Activated CD8-positive, alpha-beta T cell treated with anti-CD3 and anti-CD28 coated beads, Interleukin-2, amount 10 ng/mL, durations not matched to agents 7 days and 5 days (primary cell): ENCODE measurements at regions not wholly inside any gene's neighbourhood (a gene's known extent, or its start where the extent isn't known, plus 50 kb on each side); places are given as distances from the start of the nearest gene placed in this dataset.

Source experiments
- ATAC-seq: fragments of 150-1000 bp; cut with Tn5 transposase; one replicate; pipeline ENCODE4 v1.10.0; 2021; ENCODE audit warnings: moderate library complexity
- CTCF ChIA-PET: fragments of 350-600 bp; sonication (Branson Sonifier 250); formaldehyde crosslinking; loops from one replicate; lab custom pipeline; 2021; ENCODE audit warnings: antibody characterized with exemption; lab: Charles Lee
- POLR2A ChIA-PET: fragments of 350-600 bp; sonication (Branson Sonifier 250); formaldehyde crosslinking; loops from one replicate; lab custom pipeline; 2021; ENCODE audit warnings: antibody characterized with exemption; lab: Charles Lee
- DNase-seq: peaks from one replicate; pipeline ENCODE4 v3.0.0-alpha.2; 2020
- H3K27ac Mint-ChIP-seq: one replicate; pipeline ENCODE4 v1.8.0; 2021; ENCODE audit warnings: mild to moderate bottlenecking, mixed read lengths
- H3K27me3 Mint-ChIP-seq: one replicate; pipeline ENCODE4 v1.8.0; 2021; ENCODE audit warnings: low read depth, mixed read lengths
- H3K36me3 Mint-ChIP-seq: one replicate; pipeline ENCODE4 v1.8.0; 2021; ENCODE audit warnings: low read depth, mixed read lengths
- H3K4me1 Mint-ChIP-seq: one replicate; pipeline ENCODE4 v1.8.0; 2021; ENCODE audit warnings: low read depth, mixed read lengths
- H3K4me3 Mint-ChIP-seq: one replicate; pipeline ENCODE4 v1.8.0; 2021; ENCODE audit warnings: mild to moderate bottlenecking, mixed read lengths
- H3K9me3 Mint-ChIP-seq: one replicate; pipeline ENCODE4 v1.8.0; 2022; ENCODE audit warnings: mixed read lengths; ENCODE audit not compliant: insufficient read depth

- POLR2A ChIA-PET: no interaction called here
- H3K9me3 Mint-ChIP-seq: no peaks in the 10 kb centered on the region
- H3K4me1 Mint-ChIP-seq: no peaks in the 10 kb centered on the region
- no peak overlapping the region for H3K27ac Mint-ChIP-seq
- DNase-seq (no peak), ATAC-seq (no peak)
- no peak overlapping the region for H3K4me3 Mint-ChIP-seq
- peaks cover 8% of the 10 kb centered on the region for H3K27me3 Mint-ChIP-seq
- CTCF ChIA-PET: interaction anchor here (1.0 to 1.9 kb wide), 2 partner anchors 87 to 251 kb away, joined by 3 to 7 read pairs; no protein-coding TSS in a partner anchor
- no peaks in the 10 kb centered on the region for H3K36me3 Mint-ChIP-seq
Observed at GRCh38 chr21:17674106-17674505, 61.4 kb upstream of the BTG3 start.

GRCh38 chr21:17673261-17674020, 60.7 kb upstream of the BTG3 start:
- no peaks in the 10 kb centered on the region for H3K4me1 Mint-ChIP-seq
- H3K36me3 Mint-ChIP-seq: no peaks in the 10 kb centered on the region
- POLR2A ChIA-PET: no interaction called here
- DNase-seq: no peak
- H3K27ac Mint-ChIP-seq: no peak overlapping the region
- CTCF ChIA-PET: interaction anchor here (1.9 kb wide), 1 partner anchor 251 kb away, joined by 7 read pairs; no protein-coding TSS in a partner anchor
- ATAC-seq: no peak
- H3K27me3 Mint-ChIP-seq: peaks cover 8% of the 10 kb centered on the region
- no peak overlapping the region for H3K4me3 Mint-ChIP-seq
- H3K9me3 Mint-ChIP-seq: no peaks in the 10 kb centered on the region

- ChIA-PET POLR2A (no interaction called here), CTCF (no interaction called here)
- no peak for DNase-seq
- H3K27me3 Mint-ChIP-seq: peaks cover 8% of the 10 kb centered on the region
- no peak for ATAC-seq
- no peak overlapping the region for H3K27ac Mint-ChIP-seq
- no peaks in the 10 kb centered on the region for H3K36me3 Mint-ChIP-seq
- no peaks in the 10 kb centered on the region for H3K4me1 Mint-ChIP-seq
- H3K9me3 Mint-ChIP-seq: no peaks in the 10 kb centered on the region
- H3K4me3 Mint-ChIP-seq: no peak overlapping the region
Observed at GRCh38 chr21:17671733-17672132, 59.0 kb upstream of the BTG3 start.

GRCh38 chr21:17668479-17669140, 55.9 kb upstream of the BTG3 start:
- H3K27me3 Mint-ChIP-seq: peaks cover 6% of the 10 kb centered on the region
- H3K4me1 Mint-ChIP-seq: no peaks in the 10 kb centered on the region
- H3K9me3 Mint-ChIP-seq: no peaks in the 10 kb centered on the region
- H3K36me3 Mint-ChIP-seq: no peaks in the 10 kb centered on the region
- ChIA-PET CTCF (interaction anchor here (2.0 kb wide), 1 partner anchor 256 kb away, joined by 5 read pairs; no protein-coding TSS in a partner anchor), POLR2A (no interaction called here)
- no peak overlapping the region for H3K27ac Mint-ChIP-seq
- no peak overlapping the region for H3K4me3 Mint-ChIP-seq
- ATAC-seq (no peak), DNase-seq (no peak)

- Mint-ChIP-seq H3K9me3 (no peaks in the 10 kb centered on the region), H3K36me3 (no peaks in the 10 kb centered on the region), H3K4me3 (no peak overlapping the region), H3K27ac (no peak overlapping the region), H3K4me1 (no peaks in the 10 kb centered on the region), H3K27me3 (peaks cover 3% of the 10 kb centered on the region)
- POLR2A ChIA-PET: no interaction called here
- CTCF ChIA-PET: interaction anchor here (1.8 kb wide), 1 partner anchor 258 kb away, joined by 7 read pairs; no protein-coding TSS in a partner anchor
- ATAC-seq: no peak
- DNase-seq: no peak
Observed at GRCh38 chr21:17667256-17667655, 54.6 kb upstream of the BTG3 start.
